Thymus (tissue), 11 donors: ENCODE measurements at regions not wholly inside any gene's neighbourhood (a gene's known extent, or its start where the extent isn't known, plus 50 kb on each side); places are given as distances from the start of the nearest gene placed in this dataset.
"Not testable (repeated sequence)": the region's sequence is repeated elsewhere in the genome, so short reads cannot be mapped to it uniquely, and the experiment has no call there.

ENCODE experiments used
- DNase-seq, 9 donors: peaks; one replicate each; pipeline ENCODE4 v3.0.0-alpha.2; 2013; ENCODE audit warnings: low spot score in 9 of 9, low read depth in 6 of 9, missing footprints in 1 of 9
- H3K27ac ChIP-seq, 2 donors: one replicate each; pipeline ENCODE4 v1.5.1; 2013; ENCODE audit warnings: control low read depth in 1 of 2, low read depth in 1 of 2, low read length in 1 of 2, mild to moderate bottlenecking in 1 of 2, moderate library complexity in 1 of 2
- H3K27me3 ChIP-seq, 2 donors: one replicate each; pipeline ENCODE4 v1.5.1; 2013; ENCODE audit warnings: low read length in 1 of 2; ENCODE audit not compliant: control insufficient read depth in 2 of 2, insufficient read depth in 1 of 2
- H3K36me3 ChIP-seq, 2 donors: one replicate each; pipeline ENCODE4 v1.5.1; 2013; ENCODE audit warnings: low read length in 1 of 2, mild to moderate bottlenecking in 1 of 2, moderate library complexity in 1 of 2; ENCODE audit not compliant: control insufficient read depth in 2 of 2, insufficient read depth in 2 of 2
- H3K4me1 ChIP-seq, 2 donors: one replicate each; pipeline ENCODE4 v1.5.1; 2013; ENCODE audit warnings: low read length in 2 of 2; ENCODE audit not compliant: control insufficient read depth in 2 of 2, insufficient read depth in 2 of 2
- H3K4me3 ChIP-seq, 2 donors: one replicate each; pipeline ENCODE4 v1.5.1; 2013; ENCODE audit warnings: low read length in 2 of 2, control low read depth in 1 of 2, mild to moderate bottlenecking in 1 of 2
- H3K9me3 ChIP-seq, 2 donors: one replicate each; pipeline ENCODE4 v1.5.1; 2013; ENCODE audit warnings: low read length in 1 of 2, mild to moderate bottlenecking in 1 of 2; ENCODE audit not compliant: control insufficient read depth in 2 of 2, insufficient read depth in 1 of 2
- WGBS: extraction: QIAGEN DNeasy Blood & Tissue Kit; methylation state at CpG from one replicate; pipeline ENCODE4 v1.1.7; 2013; 5-methylcytosine and 5-hydroxymethylcytosine counted together
- donor health status: healthy.

DNA sequence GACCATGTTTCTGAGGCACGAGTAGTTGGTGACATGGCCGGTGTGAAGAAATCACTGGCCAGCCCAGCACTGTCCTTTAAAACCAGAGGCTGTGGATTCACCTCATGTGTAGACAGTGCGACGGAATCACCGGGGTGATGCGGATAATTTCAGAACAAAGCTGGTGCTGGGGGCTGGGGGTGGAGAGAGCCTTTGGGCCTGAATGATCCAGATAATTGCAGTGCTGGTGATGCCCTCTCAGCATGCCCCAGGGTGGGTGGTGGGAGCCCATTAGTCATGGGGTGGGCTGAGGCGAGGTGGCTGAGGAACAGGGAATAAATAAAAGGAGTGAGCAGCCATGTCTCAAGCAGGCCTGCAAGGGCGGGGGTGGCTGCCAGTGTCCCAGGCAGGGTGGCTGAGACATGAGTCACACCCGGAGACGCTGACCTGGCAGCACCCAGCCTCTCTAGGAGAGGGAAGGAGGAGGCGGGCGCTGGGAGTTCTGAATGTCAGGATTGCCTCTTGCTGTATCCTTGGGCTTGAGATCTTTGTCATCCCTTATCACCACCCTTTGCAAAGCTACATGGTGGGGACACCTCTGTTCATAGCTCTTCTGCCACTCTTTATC, 61.1 kb upstream of the KCNK12 start:
- no peak overlapping the region for H3K4me3 ChIP-seq
- H3K27ac ChIP-seq: no peak overlapping the region
- H3K27me3 ChIP-seq: no peaks in the 10 kb centered on the region
- no peak for DNase-seq
- WGBS: 97% methylated on average over 12 of the region's 12 CpGs
- H3K36me3 ChIP-seq: no peaks in the 10 kb centered on the region
- H3K4me1 ChIP-seq: no peaks in the 10 kb centered on the region
- H3K9me3 ChIP-seq: no peaks in the 10 kb centered on the region

- no peaks in the 10 kb centered on the region for H3K9me3 ChIP-seq
- no peak for DNase-seq
- H3K36me3 ChIP-seq: no peaks in the 10 kb centered on the region
- no peak overlapping the region for H3K4me3 ChIP-seq
- 96% methylated on average over 6 of the region's 6 CpGs for WGBS
- no peak overlapping the region for H3K27ac ChIP-seq
- no peaks in the 10 kb centered on the region for H3K4me1 ChIP-seq
- H3K27me3 ChIP-seq: no peaks in the 10 kb centered on the region
These were observed 60.5 kb upstream of the KCNK12 start for GRCh38 chr2:47631306-47631705.

- DNase-seq: no peak
- Histone ChIP-seq H3K4me3 (no peak overlapping the region), H3K27ac (no peak overlapping the region), H3K4me1 (no peaks in the 10 kb centered on the region), H3K9me3 (no peaks in the 10 kb centered on the region), H3K36me3 (no peaks in the 10 kb centered on the region), H3K27me3 (no peaks in the 10 kb centered on the region)
- WGBS: 94% methylated on average over 7 of the region's 7 CpGs
These were observed 59.0 kb upstream of the KCNK12 start for GRCh38 chr2:47629501-47630460.

DNA sequence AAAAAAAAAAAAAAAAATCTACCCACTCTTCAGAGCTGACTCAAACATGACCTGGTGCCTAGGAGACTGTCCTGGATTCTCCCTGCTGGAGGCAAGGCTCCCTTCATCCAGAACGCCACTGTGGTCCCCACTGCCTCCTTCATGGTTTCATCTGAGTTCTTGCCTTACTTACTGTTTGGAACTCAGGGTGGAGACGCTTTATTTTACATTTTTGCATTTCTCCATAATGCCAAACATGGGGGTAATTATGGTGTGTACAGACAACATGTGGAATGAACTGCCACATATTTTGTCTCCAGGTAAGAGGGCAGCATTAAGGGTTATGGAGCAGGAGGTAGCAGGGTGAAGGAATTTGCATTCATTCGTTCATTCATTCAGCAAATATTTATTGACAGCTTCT, 58.1 kb upstream of the KCNK12 start:
- DNase-seq: no peak
- H3K27ac ChIP-seq: no peak overlapping the region
- H3K36me3 ChIP-seq: no peaks in the 10 kb centered on the region
- no peak overlapping the region for H3K4me3 ChIP-seq
- no peaks in the 10 kb centered on the region for H3K4me1 ChIP-seq
- H3K9me3 ChIP-seq: no peaks in the 10 kb centered on the region
- no peaks in the 10 kb centered on the region for H3K27me3 ChIP-seq
- WGBS: 97% methylated on average over 3 of the region's 3 CpGs

DNA sequence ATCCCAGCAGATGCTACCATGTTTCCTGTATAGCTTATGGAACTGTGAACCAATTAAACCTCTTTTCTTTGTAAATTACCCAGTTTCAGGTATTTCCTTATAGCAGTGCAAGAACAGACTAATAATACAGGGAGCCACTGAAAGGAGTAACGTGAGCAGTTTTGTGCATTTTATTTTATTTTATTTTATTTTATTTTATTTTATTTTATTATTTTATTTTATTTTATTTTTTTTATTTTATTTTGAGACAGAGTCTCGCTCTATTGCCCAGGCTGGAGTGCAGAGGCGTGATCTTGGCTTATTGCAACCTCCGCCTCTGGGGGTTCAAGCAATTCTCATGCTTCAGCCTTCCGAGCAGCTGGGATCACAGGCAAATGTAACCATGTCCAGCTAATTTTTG, 55.9 kb upstream of the KCNK12 start:
- Histone ChIP-seq H3K4me3 (no peak overlapping the region), H3K27me3 (no peaks in the 10 kb centered on the region), H3K4me1 (no peaks in the 10 kb centered on the region), H3K36me3 (no peaks in the 10 kb centered on the region), H3K9me3 (no peaks in the 10 kb centered on the region), H3K27ac (no peak overlapping the region)
- no peak for DNase-seq
- WGBS: 97% methylated on average over 5 of the region's 5 CpGs

- DNase-seq, H3K27ac ChIP-seq, H3K4me3 ChIP-seq, H3K9me3 ChIP-seq, H3K4me1 ChIP-seq, H3K36me3 ChIP-seq, H3K27me3 ChIP-seq: not testable (repeated sequence)
- WGBS: 33% methylated on average over 1 of the region's 1 CpG
These were observed 52.4 kb upstream of the KCNK12 start for GRCh38 chr2:47623140-47623539.

DNA sequence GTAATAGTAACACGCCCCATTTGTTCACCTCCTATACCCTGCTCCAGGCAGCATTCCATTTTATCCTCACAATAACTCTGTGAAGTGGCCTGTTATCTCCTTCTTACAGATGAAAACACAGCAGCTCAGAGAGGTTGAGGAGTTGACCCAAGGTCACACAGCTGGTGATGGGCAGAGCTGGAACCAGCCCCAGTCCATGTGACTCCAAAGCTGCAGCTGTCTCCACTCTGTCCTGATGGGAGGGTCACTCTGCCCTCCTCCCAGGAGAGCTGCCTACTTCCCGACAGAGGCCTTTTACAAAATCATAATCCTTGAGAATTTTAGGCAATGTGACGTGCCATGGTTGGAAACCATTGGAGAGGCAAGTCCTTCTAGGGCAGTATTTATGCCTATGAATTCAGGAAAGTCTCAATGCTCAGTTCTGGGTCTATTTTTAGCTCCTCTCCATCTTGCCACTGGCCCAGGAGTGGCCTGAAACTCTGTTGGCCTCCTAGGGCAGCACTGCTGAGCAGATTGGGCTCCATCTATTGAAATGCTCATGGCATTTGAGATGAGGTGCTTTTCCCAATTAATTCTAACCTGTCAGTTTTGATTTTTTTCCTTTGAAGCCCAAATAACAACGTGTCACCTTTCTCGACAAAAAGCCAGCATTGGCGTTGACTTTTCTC, 50.1 kb upstream of the KCNK12 start:
- H3K4me3 ChIP-seq: no peak overlapping the region
- no peaks in the 10 kb centered on the region for H3K9me3 ChIP-seq
- H3K36me3 ChIP-seq: no peaks in the 10 kb centered on the region
- 95% methylated on average over 6 of the region's 6 CpGs for WGBS
- no peaks in the 10 kb centered on the region for H3K27me3 ChIP-seq
- no peak overlapping the region for H3K27ac ChIP-seq
- H3K4me1 ChIP-seq: no peaks in the 10 kb centered on the region
- no peak for DNase-seq
